Stimulated activated CD4-positive, alpha-beta T cell treated with anti-CD3 and anti-CD28 coated beads, TNF-alpha, amount 100 ng/mL, for 48 hours (primary cell): ENCODE measurements at regions not wholly inside any gene's neighbourhood (a gene's known extent, or its start where the extent isn't known, plus 50 kb on each side); places are given as distances from the start of the nearest gene placed in this dataset.

Experiments
- DNase-seq, 3 donors: peaks; one replicate each; pipeline ENCODE4 v3.0.0-alpha.2; 2020; ENCODE audit warnings: low read depth in 3 of 3

DNA sequence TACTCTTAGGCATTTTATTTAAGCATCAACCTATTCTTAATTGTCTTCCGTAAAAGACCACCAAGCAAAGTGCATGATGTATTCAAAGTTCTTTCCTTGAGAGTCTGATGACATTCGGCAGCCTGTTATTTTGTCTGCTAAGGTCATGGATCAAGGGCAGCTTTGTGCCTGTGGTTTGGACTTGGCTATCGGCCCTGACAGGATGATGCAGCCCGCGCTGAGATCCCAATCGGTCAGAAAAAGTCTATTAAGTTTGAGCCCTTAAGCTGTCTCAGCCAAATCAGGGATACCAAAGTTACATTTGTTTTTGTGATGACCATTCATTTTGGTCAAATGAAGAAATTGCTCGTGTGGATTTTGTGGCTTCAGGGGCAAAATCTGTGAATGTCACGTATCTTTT is 718.9 kb upstream of the FANCL start:
- no peak for DNase-seq

DNA sequence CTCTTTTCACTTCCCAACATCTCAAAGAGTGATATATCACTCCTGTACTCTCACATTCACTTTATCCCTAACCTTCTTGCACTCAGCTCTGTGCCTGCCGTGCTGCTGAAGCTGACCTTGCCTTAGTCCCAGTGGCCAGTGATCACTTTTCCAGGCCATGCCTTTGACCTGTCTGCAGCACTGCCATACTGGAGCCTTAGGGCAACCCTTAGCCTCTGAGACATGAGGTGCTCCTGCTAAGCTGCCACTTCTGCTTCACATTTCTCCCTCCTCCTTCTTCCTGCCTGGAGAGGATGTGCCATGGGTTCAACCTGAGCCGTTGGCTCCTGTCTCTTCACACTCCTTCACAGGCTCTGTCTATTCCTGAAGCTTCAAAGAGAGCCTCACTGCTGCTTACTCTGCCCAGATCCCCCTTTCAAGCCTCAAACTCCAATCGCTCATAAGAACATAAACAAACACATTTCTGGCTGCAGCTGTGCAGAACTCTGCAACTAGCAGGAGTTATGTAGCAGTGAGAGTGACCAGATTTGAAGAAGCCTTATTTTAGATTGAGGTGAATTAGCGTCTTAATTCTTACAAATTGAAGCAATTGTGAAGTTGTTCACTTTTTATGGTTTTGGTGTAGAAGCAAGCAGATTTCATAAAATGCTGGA is 716.2 kb upstream of the FANCL start:
- DNase-seq, result no peak

DNA sequence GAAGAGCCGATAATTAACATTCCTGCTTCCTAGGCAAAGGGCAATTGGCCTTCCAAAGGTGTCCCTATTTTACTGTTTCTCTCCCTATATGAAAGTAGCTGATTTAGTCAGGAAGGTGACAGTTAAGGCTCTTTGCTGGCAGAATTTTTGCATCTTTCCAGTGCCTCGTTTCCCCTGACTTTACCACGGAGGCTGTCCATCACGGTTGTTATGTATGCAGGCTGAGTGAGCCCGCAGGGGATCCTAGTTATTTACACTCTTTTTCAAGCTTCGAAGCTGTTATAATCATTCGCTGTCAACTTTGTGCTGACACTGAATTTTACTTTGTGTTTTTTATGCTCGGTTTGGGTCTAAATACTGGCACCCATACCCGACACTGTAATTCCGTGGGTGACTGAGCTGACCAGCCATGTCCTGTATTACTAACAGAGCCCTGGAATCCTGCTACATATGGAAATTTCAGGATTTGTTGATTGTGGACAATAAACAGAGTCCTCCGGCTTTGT is 713.8 kb upstream of the FANCL start:
- DNase-seq, result no peak

DNA sequence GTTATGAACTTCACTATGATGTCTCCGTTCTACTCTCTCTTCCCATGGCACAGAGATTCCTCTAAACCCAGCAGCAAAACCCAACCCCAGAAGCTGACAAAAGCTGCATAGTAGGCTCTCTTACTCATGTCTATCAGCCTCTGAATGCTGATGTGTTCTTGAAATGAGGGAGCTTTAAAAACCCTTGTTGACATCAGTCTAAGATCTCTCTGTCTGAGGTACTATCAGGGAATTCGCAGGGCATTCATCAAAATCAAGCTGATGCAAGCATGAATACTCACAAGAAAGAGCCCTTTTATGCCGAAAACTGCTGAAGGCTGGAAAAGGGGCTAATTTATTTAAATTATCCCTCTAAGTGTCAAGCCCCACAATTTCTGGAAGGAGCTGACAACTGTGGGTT is 710.6 kb upstream of the FANCL start:
- no peak for DNase-seq

DNA sequence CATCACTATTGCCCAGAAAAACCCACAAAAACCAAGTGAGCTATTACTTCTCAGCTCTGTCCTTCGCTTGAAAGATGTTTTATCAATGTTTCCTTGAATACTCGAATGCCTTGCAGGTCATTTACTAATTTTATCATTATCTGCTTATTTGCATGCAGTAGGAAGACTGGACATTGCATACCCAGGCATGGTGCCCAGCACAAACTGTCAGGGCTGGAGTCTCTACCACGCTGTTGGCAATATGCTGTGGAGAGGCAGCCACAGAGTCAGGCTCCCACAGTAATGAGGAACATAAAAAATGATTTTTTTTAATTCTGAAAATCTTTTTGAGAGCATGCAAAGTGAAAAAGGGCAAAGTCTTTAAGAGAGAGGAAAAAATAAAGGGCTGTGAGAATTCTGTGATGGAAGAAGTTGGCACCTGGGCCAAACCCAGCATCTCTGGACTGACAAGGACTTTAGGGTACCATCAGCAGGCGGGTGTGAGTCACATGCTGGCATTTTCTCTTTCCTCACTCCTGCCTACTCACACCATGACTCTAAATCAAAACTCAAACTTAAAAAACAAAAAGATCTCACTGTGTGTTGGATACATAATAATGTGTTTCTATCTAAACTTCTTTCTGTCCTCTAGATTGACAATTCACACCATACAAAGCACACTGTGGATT is 709.8 kb upstream of the FANCL start:
- no peak for DNase-seq

DNA sequence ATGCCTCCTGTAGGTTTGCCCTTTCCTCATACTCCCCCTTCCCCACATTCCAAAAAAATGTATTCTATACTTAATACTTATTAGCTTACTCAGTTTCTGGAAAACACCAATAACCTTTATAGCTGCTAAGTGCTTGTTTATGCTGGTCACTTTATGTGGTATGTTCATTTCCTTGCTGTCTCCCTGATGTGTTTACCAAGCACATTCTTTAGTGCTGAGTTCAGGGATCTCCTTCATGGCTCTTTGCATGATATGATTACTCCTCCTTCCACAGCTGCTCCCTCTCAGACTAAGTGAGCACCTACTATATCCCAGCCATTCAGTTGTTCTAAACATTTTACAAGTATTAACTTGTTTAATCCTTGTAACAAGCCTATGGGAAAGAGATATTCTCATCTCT is 698.3 kb upstream of the FANCL start:
- no peak for DNase-seq

DNA sequence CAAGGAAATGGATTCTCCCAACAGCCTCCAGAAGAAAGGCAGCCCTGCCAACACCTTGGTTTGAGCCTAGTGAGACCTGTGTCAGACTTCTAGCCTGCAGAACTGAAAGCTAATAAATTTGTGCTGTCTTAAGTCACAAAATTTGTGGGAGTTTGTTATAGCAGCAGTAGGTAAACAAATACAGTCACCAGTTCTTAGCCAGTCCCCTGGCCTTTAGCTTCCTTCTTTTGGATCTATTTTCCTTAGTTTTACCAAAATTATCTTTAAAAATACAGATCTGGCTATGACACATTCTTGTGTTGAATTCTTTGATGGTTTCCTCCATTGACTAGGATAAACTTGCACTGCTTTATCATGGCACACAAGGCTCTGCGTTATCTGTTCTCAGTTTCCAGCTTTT is 697.9 kb upstream of the FANCL start:
- DNase-seq, result no peak

DNA sequence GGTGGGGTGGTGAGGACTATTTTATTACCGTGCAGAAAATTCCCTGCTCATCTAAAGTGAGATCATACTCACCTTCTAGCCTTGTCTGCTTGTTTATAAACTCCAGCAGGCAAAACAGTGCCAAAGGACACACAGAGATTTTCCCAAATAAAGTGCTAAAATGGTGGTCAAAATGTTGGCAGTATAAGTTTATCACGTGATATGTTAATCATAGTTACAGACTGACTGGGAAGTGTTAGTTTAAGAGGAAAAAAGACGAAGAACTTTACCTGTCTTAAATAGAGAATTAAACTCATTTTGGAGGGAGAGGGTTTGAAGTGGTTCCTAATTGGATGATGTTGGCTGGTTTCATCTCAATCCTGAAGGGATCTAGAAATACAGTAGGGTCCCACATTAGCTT is 691.7 kb upstream of the FANCL start:
- no peak for DNase-seq

DNA sequence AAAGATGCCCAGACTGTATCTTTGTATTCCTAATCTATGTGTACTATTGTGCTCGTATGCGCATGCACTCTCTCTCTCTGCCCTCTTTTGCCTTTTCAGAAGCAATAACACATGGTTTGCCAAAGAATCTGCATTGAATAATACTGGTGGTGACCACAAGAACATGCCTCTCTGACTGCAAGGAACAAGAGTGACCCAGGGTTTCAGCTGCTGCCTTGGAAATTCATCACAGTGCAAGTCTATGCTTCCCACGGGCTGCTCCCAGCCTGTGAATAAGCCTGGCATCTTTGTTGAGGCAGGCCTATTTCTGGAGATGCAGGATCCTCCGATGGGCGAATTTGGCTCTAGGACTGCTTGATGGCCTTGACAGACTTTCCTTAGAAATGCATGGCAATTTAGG is 689.4 kb upstream of the FANCL start:
- no peak for DNase-seq

DNA sequence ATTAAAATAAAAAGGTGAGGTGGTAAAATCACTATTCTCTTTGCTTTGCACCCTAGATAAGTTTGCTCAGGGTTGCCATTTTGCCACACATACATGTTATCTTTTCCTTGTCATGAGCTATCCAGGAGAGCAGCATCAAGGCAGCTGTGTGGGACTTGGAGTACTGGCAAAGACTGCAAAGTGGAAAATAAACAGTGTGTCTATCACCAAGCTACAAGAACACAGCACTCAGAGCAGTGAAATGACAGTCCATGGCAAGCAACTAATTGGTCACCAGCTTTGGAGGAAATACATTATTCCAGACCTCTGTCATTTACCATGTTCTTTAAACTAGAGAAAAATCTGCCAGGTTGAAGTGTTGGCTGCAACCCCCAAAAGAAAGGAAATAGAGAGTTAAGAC is 687.8 kb upstream of the FANCL start:
- no peak for DNase-seq

DNA sequence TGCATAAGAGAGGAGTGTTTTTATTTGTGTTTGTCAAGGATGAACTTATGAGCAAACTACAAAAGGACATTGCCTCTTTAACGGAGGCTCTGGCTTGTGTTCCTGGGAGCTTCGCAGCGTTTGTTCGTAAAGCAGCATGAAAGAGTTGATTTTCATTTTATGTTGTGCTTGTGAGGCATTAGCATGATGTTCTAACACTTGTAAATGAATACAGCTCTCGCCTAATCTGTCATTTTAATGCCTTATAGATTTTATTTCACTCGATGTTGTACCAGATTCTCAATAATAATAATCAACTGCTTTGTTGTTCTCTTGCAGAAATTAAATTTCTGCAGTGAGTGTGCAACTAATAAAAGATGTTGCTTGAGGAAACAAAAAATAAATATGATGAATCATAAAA is 687.3 kb upstream of the FANCL start:
- no peak for DNase-seq

DNA sequence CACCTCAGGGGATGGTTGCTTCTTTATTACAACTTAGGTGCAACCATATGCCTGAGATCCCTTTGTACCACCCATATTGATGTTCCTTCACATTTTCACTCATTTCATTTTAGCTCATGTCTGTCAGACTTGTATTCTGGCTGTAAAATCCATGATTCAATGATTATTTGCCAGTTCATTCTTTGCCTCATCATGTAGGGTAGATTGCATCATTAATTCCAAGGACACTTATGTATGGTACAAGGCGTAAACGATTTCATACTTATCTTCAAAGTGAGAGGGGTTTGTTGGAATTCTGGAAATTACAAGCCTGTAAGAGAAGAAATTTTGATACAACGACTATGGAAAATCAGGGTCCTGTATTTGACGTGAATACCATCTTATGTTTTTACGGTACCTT is 685.0 kb upstream of the FANCL start:
- DNase-seq, result no peak

DNA sequence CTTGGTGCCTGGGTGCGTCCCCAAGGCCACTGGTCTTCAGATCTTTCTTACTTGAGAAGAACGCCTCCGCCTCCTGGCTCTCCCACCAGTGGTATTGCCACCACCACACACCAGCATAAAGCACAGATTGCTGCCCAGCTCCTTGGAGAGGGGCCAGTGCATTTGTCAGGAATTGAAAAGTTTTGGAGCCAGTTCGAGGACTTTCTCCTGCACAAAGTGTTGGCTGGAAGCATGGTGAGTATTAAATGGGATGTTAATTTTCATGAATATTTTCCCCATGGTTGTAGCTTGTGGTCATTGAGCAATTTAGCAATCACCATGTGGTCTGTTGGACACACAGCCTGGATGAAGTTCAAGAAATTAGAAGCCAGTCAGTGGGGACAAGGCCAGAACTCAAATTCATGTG is 684.6 kb upstream of the FANCL start:
- DNase-seq, result no peak

DNA sequence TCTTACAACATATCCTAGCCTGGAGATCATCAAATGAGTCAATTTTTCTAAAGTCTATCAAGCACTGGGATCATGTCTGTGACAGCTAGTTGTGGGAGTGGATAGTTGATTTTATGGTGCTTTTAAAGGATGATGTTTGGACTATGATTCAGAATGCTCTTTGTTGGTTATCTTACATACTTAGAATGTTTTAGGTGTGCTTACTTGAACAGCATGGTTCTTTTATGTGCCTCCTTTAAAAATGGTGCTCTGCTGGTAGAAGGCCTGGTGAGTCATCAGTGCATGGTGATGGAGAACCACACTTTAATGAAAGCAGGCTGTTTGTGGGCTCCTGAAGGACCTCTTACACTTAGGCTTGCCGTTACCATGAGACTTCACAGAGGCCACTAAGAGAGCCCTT is 682.7 kb upstream of the FANCL start:
- no peak for DNase-seq

DNA sequence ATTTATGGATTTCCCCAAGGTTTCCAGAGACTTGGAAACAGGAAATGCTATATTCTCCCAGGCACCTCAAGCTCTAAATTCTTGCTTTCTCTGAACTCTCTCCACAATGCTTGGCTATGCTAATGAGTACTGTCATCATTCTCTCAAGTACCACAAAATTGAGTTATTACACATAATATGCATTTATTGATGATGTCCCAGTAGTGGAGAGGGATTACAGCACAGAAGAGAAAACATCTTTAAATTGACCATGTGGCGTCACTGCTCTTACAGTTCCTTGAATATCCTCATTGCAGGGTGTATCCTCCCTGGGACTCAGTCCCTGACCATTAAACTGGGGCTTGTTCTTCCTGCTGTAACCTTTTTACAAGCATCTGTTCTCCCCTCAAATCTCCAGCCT is 681.1 kb upstream of the FANCL start:
- no peak for DNase-seq

DNA sequence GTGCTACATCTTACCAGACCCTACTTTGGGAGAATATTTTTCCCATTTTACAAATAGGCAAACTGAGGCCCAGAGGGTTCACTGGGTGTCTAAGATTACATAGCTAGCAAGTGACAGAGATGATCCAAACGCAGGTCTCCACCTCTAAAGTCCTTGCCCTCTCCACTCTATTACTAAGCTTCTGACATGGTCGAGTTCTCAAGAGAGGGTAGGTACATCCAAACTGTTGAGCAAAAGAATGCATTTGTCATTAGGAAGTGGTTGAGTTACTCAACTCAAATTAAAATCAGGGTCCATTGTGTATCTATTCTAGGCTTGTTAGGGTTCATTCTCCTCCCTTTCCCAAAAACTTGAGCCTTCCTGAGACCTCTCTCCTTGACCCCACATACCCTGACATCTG is 680.6 kb upstream of the FANCL start:
- no peak for DNase-seq

DNA sequence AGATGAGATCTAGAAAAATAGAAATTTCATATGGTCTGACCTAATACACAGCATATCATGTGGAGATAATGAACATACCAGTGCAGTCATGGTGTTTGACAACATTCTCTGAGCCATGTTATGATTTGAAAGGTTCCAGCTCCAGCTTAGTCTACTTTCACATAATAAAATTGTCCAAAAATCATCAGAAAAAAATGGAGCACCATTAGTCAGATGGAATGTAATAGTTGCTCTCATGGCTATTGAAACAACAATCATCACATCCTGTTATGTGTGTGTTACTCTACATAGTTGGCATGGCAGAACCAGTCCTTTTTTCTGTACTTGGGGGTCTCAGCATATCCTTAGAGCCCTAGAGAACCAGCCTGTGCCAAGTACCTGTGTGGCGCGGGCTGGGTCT is 678.9 kb upstream of the FANCL start:
- DNase-seq, result no peak

DNA sequence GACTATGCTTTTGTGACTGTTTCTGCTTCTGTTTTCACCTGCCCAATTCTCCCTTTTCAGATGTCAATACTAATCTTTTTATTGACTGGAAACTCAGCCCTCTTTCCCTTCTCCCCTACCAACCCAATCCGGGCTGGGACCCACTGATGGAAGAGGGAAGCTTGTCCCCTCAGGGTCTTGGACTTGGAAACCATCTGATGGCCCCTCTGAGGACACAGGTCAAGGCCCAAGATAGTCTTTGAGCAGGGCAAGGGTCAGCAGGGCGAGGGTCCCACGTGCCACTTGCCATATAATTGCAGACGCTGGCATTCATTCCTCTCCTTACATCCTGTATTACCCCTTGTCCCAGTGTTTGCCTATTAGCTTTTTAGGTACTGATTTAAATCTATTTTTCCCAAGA is 678.2 kb upstream of the FANCL start:
- DNase-seq, result no peak

DNA sequence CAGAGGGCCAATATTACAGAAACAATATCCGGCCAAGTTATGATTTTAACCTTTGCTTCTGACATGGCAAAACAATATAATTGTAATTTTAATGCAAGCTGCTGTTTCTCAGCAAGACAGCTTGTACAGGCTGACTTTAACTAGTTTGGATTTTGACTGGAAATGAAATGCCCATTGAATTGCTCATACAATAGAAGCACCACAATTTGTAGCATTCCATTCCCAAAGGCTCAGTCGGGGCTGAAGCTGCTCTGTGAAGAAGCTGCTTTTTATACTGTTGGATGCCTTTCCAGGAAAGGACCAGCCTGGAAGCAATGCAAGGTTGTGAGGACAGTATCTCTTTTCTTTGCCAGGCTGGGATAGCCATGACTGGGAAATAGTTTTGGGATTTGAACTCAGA is 677.0 kb upstream of the FANCL start:
- DNase-seq, result no peak

DNA sequence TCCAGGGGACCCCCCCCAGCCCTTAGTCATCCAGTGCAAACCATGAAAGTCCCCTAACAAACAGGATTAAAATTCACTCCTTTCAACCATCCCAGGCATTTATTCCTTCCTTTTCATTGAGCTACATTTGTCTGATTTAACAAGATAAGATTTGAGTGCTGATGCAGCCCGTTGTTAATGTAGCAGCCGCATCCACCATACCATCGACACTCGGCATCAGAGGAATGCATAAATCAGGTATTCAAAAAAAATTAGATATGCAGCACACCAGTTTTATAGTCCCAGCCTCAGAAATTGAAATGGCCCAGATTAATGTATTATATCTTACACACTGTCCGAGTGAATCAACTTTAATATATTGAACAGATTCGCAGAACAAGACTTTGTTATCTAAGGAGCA is 676.5 kb upstream of the FANCL start:
- DNase-seq, result no peak

DNA sequence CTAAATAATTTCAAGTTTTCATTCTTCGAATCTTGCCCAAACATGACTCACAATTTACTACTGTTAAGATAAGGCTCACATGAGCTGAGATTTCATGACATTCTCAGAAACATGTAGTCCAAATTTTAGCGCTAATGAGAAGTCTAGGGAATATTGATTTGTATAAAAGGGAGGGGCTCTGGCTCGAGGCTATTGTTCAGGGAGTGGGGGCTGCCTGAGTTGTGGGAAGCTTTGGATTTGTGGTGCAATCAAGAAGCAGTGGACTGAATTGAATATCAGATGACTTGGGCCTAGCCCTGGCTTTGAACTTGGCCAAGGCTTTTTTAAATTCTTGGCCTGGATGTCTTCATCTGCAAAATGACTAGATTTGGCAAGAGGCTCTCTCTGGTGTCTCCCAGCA is 674.9 kb upstream of the FANCL start:
- DNase-seq, result no peak

DNA sequence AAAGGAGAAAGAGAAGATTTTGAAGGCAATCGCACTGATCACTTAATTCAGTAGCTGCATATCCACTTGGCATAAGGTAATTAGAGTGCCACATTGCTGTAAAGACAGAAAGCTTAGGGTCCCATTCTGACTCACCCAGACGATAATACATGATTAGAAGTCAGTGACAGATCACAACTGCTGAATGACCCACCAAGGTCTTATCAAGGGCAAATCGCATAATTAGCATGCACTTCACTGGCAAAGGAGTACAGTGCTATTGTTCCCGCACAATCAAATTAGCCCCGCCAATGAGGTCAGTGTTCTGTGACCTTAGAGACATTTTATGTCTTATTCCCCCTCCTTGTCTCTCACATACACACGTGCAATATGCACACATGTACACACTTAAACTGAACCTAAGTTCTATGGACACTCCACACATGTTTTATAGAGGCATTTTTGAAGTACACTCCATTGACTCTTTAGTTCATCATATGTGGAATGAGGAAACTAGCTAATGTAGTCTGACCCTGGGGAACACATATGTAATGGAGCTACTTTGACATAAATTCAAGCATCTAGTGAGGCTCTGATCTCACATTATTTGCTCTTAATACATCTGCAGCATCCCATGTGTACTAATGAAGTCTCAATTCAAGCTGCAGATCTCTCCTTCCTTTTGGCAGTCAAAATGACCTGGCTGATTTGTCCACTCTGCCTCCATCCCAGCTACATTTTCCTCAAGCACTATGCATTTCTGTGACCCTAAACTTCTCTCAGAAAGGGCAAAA is 673.8 kb upstream of the FANCL start:
- DNase-seq, result no peak

DNA sequence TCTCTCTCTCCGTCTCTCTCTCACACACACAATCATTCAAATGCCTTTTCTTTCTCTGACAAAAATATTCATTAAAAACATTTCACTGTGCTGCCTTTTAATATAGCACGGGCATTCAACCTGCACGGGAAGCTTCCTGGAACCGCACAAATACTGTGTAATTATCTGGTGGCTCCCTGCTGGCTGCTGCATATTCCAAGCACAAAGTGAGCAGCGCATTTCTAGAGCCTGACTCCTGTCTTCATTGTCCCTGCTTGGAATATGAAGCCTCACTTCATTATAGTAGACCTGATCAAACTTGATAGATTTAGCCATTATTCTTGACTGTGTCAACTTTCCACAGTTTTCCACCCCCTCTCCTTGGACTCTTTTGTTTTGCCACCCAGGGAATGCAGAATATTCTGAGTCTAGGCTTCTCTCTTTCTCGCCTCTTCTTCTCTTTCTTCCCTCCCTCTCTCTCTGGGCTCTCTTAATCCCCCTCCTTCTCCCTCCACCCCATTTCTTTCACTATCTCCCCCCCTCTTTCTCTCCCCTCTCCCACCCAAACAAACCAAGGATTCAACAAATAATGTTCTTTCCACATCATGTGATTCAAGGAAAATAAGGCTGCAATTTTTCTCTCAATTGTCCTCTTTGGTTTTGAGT is 672.1 kb upstream of the FANCL start:
- no peak for DNase-seq
